Vagina (tissue), 2 donors: ENCODE measurements at regions not wholly inside any gene's neighbourhood (a gene's known extent, or its start where the extent isn't known, plus 50 kb on each side); places are given as distances from the start of the nearest gene placed in this dataset.

Source experiments
- DNase-seq, 2 donors: peaks; one replicate each; pipeline ENCODE4 v3.0.0-alpha.2; 2017; ENCODE audit errors: extremely low spot score in 2 of 2
- H3K27ac ChIP-seq: fragments of 200-600 bp; sonication (generic); one replicate; pipeline ENCODE4 v1.5.1; 2019
- H3K27me3 ChIP-seq: fragments of 200-600 bp; sonication (generic); one replicate; pipeline ENCODE4 v1.5.1; 2019
- H3K36me3 ChIP-seq, 2 donors: fragments of 200-600 bp; sonication (generic); one replicate each; pipeline ENCODE4 v1.5.1; 2017 to 2019
- H3K4me1 ChIP-seq: fragments of 200-600 bp; sonication (generic); one replicate; pipeline ENCODE4 v1.5.1; 2019
- H3K4me3 ChIP-seq, 2 donors: fragments of 200-600 bp; sonication (generic); 1 replicate in 1 of 2; 2 replicates in 1 of 2; pipeline ENCODE4 v1.5.1; 2016 to 2019
- H3K9me3 ChIP-seq: fragments of 200-600 bp; sonication (generic); one replicate; pipeline ENCODE4 v1.5.1; 2019
- POLR2A ChIP-seq, 2 donors: fragments of 450-650 bp; IDR thresholded peaks; one replicate each; pipeline ENCODE4 v1.6.1; 2017; ENCODE audit warnings: antibody characterized with exemption in 2 of 2, mild to moderate bottlenecking in 2 of 2, moderate library complexity in 2 of 2
- POLR2AphosphoS5 ChIP-seq, 2 donors: sonication (generic); formaldehyde crosslinking; IDR thresholded peaks; one replicate each; pipeline ENCODE4 v1.9.0; 2017; ENCODE audit warnings: antibody characterized with exemption in 2 of 2, mild to moderate bottlenecking in 2 of 2, low read depth in 1 of 2; ENCODE audit not compliant: insufficient read depth in 1 of 2
- intact Hi-C: fragments of 100-400 bp; cut with DNase I; formaldehyde crosslinking; loops from one replicate; pipeline ENCODE4 v1.15.1; 2023
- TF ChIP-seq, protein P1 (sequence below), 3 experiments: fragments of 450-650 bp in 2 of 3; fragments of 200-600 bp in 1 of 3; sonication (generic) in 1 of 3; IDR thresholded peaks; one replicate each; pipeline ENCODE4 v1.5.1; 2017 to 2019; ENCODE audit warnings: antibody characterized with exemption in 3 of 3, mild to moderate bottlenecking in 2 of 3, moderate library complexity in 2 of 3

GRCh38 chr15:93438310-93438709, 349.3 kb upstream of the RGMA start:
- H3K4me1 ChIP-seq: no peaks in the 10 kb centered on the region
- DNase-seq: no peak
- no peak overlapping the region for H3K4me3 ChIP-seq
- H3K27me3 ChIP-seq: no peaks in the 10 kb centered on the region
- no peak overlapping the region for H3K27ac ChIP-seq
- no peaks in the 10 kb centered on the region for H3K9me3 ChIP-seq
- intact Hi-C loops: no loop called here
- no peaks in the 10 kb centered on the region for H3K36me3 ChIP-seq
- TF ChIP-seq POLR2AphosphoS5 (IDR thresholded peaks at IDR 0.05; ENCODE audit: insufficient read depth in 1 of 2, low read depth in 1 of 2): no peak
- TF ChIP-seq, protein P1, sequence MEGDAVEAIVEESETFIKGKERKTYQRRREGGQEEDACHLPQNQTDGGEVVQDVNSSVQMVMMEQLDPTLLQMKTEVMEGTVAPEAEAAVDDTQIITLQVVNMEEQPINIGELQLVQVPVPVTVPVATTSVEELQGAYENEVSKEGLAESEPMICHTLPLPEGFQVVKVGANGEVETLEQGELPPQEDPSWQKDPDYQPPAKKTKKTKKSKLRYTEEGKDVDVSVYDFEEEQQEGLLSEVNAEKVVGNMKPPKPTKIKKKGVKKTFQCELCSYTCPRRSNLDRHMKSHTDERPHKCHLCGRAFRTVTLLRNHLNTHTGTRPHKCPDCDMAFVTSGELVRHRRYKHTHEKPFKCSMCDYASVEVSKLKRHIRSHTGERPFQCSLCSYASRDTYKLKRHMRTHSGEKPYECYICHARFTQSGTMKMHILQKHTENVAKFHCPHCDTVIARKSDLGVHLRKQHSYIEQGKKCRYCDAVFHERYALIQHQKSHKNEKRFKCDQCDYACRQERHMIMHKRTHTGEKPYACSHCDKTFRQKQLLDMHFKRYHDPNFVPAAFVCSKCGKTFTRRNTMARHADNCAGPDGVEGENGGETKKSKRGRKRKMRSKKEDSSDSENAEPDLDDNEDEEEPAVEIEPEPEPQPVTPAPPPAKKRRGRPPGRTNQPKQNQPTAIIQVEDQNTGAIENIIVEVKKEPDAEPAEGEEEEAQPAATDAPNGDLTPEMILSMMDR (IDR thresholded peaks at IDR 0.05): no peak
- no peak for TF ChIP-seq POLR2A (IDR thresholded peaks at IDR 0.05)

DNA sequence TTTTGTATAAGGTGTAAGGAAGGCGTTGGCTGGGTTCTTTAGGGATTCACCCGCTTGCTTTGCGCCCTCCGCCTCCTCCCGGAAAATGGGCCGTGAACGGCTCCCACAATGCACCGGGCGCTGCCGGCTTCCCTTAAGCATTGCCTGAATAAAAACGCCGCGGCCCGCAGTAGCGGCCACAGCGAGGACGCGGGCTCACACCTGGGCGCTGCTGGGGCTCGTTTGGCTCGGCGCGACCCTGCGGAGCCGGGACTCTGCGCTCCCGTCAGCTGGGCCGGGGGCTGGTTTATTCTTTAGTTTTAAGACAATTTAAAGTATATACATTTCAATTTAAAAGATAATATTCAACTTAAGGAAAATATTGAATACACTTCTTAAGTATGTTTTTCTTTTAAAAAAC, 343.5 kb upstream of the RGMA start:
- no peak overlapping the region for H3K27ac ChIP-seq
- H3K27me3 ChIP-seq: no peaks in the 10 kb centered on the region
- no peaks in the 10 kb centered on the region for H3K4me1 ChIP-seq
- H3K9me3 ChIP-seq: no peaks in the 10 kb centered on the region
- H3K4me3 ChIP-seq: no peak overlapping the region
- intact Hi-C loops: no loop called here
- DNase-seq: no peak
- TF ChIP-seq, protein P1 (IDR thresholded peaks at IDR 0.05): no peak
- TF ChIP-seq POLR2AphosphoS5 (IDR thresholded peaks at IDR 0.05; ENCODE audit: insufficient read depth in 1 of 2, low read depth in 1 of 2): no peak
- H3K36me3 ChIP-seq: no peaks in the 10 kb centered on the region

DNA sequence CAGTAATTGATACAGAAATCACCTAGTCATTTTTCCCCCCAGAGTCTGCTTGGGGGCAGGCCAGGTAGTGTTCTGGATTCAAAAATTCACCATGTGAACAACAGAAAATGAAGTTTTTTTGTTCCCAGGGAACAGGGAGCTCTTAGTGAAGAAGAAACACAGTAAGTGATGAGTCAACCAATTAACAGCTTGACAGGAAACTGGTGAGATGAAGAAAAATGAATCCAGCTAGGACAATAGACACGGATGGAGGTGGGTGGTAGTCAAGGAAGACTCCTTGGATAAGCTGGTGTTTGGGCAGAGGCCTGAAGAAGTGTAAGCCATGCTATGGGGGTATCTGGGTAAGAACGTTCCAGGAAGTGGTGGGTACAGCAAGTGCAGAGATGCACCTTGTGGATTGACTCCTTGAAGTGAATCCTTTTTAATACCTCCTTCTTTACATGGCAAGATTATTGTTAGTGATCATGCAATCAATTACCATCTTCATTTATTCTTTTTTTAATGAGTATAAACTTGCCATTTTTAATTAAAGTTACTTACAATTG, 339.9 kb upstream of the RGMA start:
- no peaks in the 10 kb centered on the region for H3K27me3 ChIP-seq
- H3K27ac ChIP-seq: no peak overlapping the region
- H3K36me3 ChIP-seq: no peaks in the 10 kb centered on the region
- no peak overlapping the region for H3K4me3 ChIP-seq
- DNase-seq: no peak
- H3K4me1 ChIP-seq: no peaks in the 10 kb centered on the region
- TF ChIP-seq POLR2AphosphoS5 (IDR thresholded peaks at IDR 0.05; ENCODE audit: insufficient read depth in 1 of 2, low read depth in 1 of 2) (no peak), POLR2A (IDR thresholded peaks at IDR 0.05) (no peak)
- TF ChIP-seq, protein P1 (IDR thresholded peaks at IDR 0.05): no peak
- H3K9me3 ChIP-seq: no peaks in the 10 kb centered on the region
- intact Hi-C loops: no loop called here

DNA sequence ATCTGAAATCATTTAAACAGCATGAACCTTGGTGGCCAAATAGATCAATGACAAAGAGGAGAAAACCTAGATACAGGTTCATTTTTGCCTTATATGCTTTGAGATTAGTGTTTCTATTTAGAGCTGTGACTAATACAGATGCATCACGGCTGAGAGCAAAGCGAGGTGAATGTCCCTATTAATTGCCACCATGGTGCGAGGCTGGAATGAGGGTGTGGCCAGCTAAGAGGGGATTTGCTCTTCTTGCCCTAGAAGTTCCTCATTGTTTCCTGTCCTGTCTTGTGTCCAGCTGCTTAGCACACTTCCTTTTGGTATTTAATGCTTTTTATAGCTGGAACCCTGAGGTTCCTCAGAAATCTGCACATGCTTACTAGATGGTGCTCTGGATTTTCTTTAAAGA, 339.1 kb upstream of the RGMA start:
- H3K4me1 ChIP-seq: no peaks in the 10 kb centered on the region
- no peak overlapping the region for H3K27ac ChIP-seq
- no peak for DNase-seq
- H3K9me3 ChIP-seq: no peaks in the 10 kb centered on the region
- no peak overlapping the region for H3K4me3 ChIP-seq
- no peaks in the 10 kb centered on the region for H3K36me3 ChIP-seq
- TF ChIP-seq, protein P1 (IDR thresholded peaks at IDR 0.05): no peak
- H3K27me3 ChIP-seq: no peaks in the 10 kb centered on the region
- intact Hi-C loops: no loop called here

- H3K9me3 ChIP-seq: no peaks in the 10 kb centered on the region
- intact Hi-C loops: no loop called here
- no peaks in the 10 kb centered on the region for H3K36me3 ChIP-seq
- no peaks in the 10 kb centered on the region for H3K4me1 ChIP-seq
- DNase-seq: no peak
- H3K27me3 ChIP-seq: no peaks in the 10 kb centered on the region
- H3K27ac ChIP-seq: no peak overlapping the region
- no peak for TF ChIP-seq POLR2A (IDR thresholded peaks at IDR 0.05)
- no peak for TF ChIP-seq POLR2AphosphoS5 (IDR thresholded peaks at IDR 0.05; ENCODE audit: insufficient read depth in 1 of 2, low read depth in 1 of 2)
- TF ChIP-seq, protein P1 (IDR thresholded peaks at IDR 0.05): no peak
- no peak overlapping the region for H3K4me3 ChIP-seq
Measured at GRCh38 chr15:93424131-93424530, 335.1 kb upstream of the RGMA start.
